GM12891 (cell line): ENCODE measurements at regions not wholly inside any gene's neighbourhood (a gene's known extent, or its start where the extent isn't known, plus 50 kb on each side); places are given as distances from the start of the nearest gene placed in this dataset.

Source experiments
- PAX5 ChIP-seq: IDR thresholded peaks from 2 replicates; pipeline ENCODE4 v1.6.1; 2011; ENCODE audit warnings: low read length, moderate library complexity, mild to moderate bottlenecking; ENCODE audit not compliant: insufficient read depth, severe bottlenecking
- POLR2A ChIP-seq: IDR thresholded peaks from 2 replicates; pipeline ENCODE4 v1.6.1; 2011; ENCODE audit warnings: low read depth, low read length, control low read depth
- POLR2AphosphoS5 ChIP-seq: IDR thresholded peaks from 2 replicates; pipeline ENCODE4 v1.6.1; 2011; ENCODE audit warnings: low read depth, low read length, control low read depth
- SPI1 ChIP-seq: IDR thresholded peaks from 2 replicates; pipeline ENCODE4 v1.6.1; 2011; ENCODE audit warnings: low read depth, low read length, control low read depth
- TAF1 ChIP-seq: IDR thresholded peaks from 2 replicates; pipeline ENCODE4 v1.6.1; 2011; ENCODE audit warnings: low read depth, low read length, control low read depth

DNA sequence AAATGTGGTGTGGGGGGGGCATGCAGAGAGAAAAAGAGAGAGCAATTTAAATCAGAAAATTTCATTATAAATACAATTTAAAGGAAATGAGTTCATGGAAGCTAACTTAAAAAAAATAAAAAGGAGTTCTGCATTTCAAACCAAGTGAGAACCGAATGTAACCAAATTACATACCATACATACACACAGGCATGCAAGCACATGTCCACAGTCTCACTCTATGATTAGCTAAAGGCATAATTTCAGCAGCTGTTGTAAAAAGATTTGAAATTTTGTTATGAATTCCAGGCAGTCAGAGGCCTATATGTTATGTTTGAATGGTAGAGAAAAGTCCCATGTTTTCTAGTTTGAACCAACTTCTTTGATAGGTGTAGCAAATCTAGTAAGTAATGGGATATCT is 611.6 kb upstream of the ADGRL3 start:
- TF ChIP-seq POLR2A, result no peak
- TF ChIP-seq POLR2AphosphoS5, result no peak
- no peak for TF ChIP-seq PAX5
- TF ChIP-seq TAF1, result no peak
- TF ChIP-seq SPI1, result no peak
